HepG2 (cell line): ENCODE measurements at regions not wholly inside any gene's neighbourhood (a gene's known extent, or its start where the extent isn't known, plus 50 kb on each side); places are given as distances from the start of the nearest gene placed in this dataset.

Experiments
- ATAC-seq: fragments of 200-7000 bp; cut with Tn5 transposase; 3 replicates; pipeline ENCODE4 v1.9.1; 2020; ENCODE audit warnings: mild to moderate bottlenecking, moderate library complexity
- BruUV-seq: library from RNA; stranded (reverse); fragments of 400-500 nt; replicated peaks from 2 replicates; lab custom pipeline; 2021; lab: Mats Ljungman, UMichigan
- CTCF ChIA-PET: fragments of 300-600 bp; formaldehyde crosslinking; extraction: SDS; loops from one replicate; lab custom pipeline; 2021; ENCODE audit warnings: low total read pairs, inconsistent platforms, low intra/inter-chr PET ratio; lab: Yijun Ruan, JAX
- POLR2A ChIA-PET: fragments of 350-600 bp; sonication (Branson Sonifier 250); formaldehyde crosslinking; loops from one replicate; lab custom pipeline; 2020; ENCODE audit warnings: antibody characterized with exemption, inconsistent platforms; lab: Yijun Ruan, JAX
- DNase-seq: peaks from one replicate; pipeline ENCODE4 v3.0.0-alpha.2; 2015; ENCODE audit warnings: low spot score
- FAIRE-seq: peaks from 3 replicates; lab custom pipeline; 2011; peaks lifted over from hg19 to GRCh38; lab: Jason Lieb, UNC
- H2AFZ ChIP-seq: one replicate; pipeline ENCODE4 v1.6.1; 2011; ENCODE audit warnings: low read length, inconsistent platforms
- H3K27ac ChIP-seq: fragments of 300-600 bp; 3 replicates; pipeline ENCODE4 v1.8.0; 2011; ENCODE audit warnings: mixed run types, mild to moderate bottlenecking, mixed read lengths, low read length, inconsistent platforms; ENCODE audit not compliant: insufficient read depth; ENCODE audit errors: extremely low read length
- H3K27me3 ChIP-seq, 2 experiments: fragments of 200-600 bp in 1 of 2; 2 replicates in 1 of 2; 3 replicates in 1 of 2; pipeline versions ENCODE4 v1.6.0 to v1.8.0; 2011; ENCODE audit warnings: low read length in 2 of 2, mild to moderate bottlenecking in 2 of 2, moderate library complexity in 2 of 2, inconsistent platforms in 1 of 2; ENCODE audit not compliant: insufficient read depth in 2 of 2, control insufficient read depth in 1 of 2
- H3K36me3 ChIP-seq, 2 experiments: fragments of 200-600 bp in 1 of 2; replicated peaks in 1 of 2; 2 replicates in 1 of 2; 3 replicates in 1 of 2; pipeline versions ENCODE4 v1.5.1 to v1.8.0; 2011; ENCODE audit warnings: low read length in 2 of 2, inconsistent platforms in 1 of 2; ENCODE audit not compliant: insufficient read depth in 2 of 2, control insufficient read depth in 1 of 2
- H3K4me1 ChIP-seq: 2 replicates; pipeline ENCODE4 v1.5.1; 2012; ENCODE audit warnings: low read length, inconsistent platforms; ENCODE audit not compliant: insufficient read depth
- H3K4me2 ChIP-seq: 2 replicates; pipeline ENCODE4 v1.6.0; 2011; ENCODE audit warnings: low read depth, low read length, inconsistent platforms
- H3K4me3 ChIP-seq, 3 experiments: fragments of 200-600 bp in 1 of 3; sonication (generic), shearing (Covaris generic) in 1 of 3; replicated peaks in 1 of 3; 2 replicates each; pipeline ENCODE4 v1.5.1; 2011 to 2016; ENCODE audit warnings: low read length in 3 of 3, inconsistent platforms in 2 of 3, low read depth in 2 of 3, mild to moderate bottlenecking in 2 of 3, control low read depth in 1 of 3, mixed read lengths in 1 of 3; ENCODE audit not compliant: insufficient read depth in 1 of 3
- H3K79me2 ChIP-seq: one replicate; pipeline ENCODE4 v1.6.1; 2011; ENCODE audit warnings: low read length, inconsistent platforms; ENCODE audit not compliant: insufficient read depth
- H3K9ac ChIP-seq: 2 replicates; pipeline ENCODE4 v1.6.0; 2011; ENCODE audit warnings: mild to moderate bottlenecking, low read depth, low read length, inconsistent platforms; ENCODE audit not compliant: insufficient read depth
- H3K9me3 ChIP-seq: 2 replicates; pipeline ENCODE4 v1.5.1; 2012; ENCODE audit warnings: mild to moderate bottlenecking, low read length
- H4K20me1 ChIP-seq: 2 replicates; pipeline ENCODE4 v1.6.0; 2011; ENCODE audit warnings: inconsistent platforms, mild to moderate bottlenecking, low read length, moderate library complexity; ENCODE audit not compliant: insufficient read depth
- JUN ChIP-seq: sonication (generic); formaldehyde crosslinking; IDR thresholded peaks from 2 replicates; pipeline ENCODE4 v1.4.0; 2020; ENCODE audit warnings: mild to moderate bottlenecking, missing genetic modification reagents
- SP2 ChIP-seq: sonication (generic); formaldehyde crosslinking; IDR thresholded peaks from 2 replicates; pipeline ENCODE4 v1.5.1; 2020; ENCODE audit warnings: mild to moderate bottlenecking, missing genetic modification reagents
- SRY ChIP-seq: sonication (generic); formaldehyde crosslinking; IDR thresholded peaks from 2 replicates; pipeline ENCODE4 v1.8.0; 2022; ENCODE audit warnings: mild to moderate bottlenecking, missing genetic modification reagents
- ZNF629 ChIP-seq: sonication (generic); formaldehyde crosslinking; conservative IDR thresholded peaks from 2 replicates; pipeline ENCODE4 v1.5.0; 2020; ENCODE audit warnings: missing genetic modification reagents
- ZNF687 ChIP-seq: sonication (generic); formaldehyde crosslinking; IDR thresholded peaks from 2 replicates; pipeline ENCODE4 v1.5.1; 2020; ENCODE audit warnings: mild to moderate bottlenecking, missing genetic modification reagents, moderate library complexity
- WGBS: methylation state at CpG from one replicate; pipeline ENCODE4 v1.1.6; 2017; ENCODE audit warnings: low lambda C conversion rate; 5-methylcytosine and 5-hydroxymethylcytosine counted together
- in situ Hi-C: cut with HindIII; loops from 2 replicates; pipeline ENCODE4 v1.10.0; 2017; ENCODE audit warnings: low pct_unique_long_range_greater_than_20kb; ENCODE audit not compliant: extremely low pct_ligation_motif_present
- intact Hi-C: fragments of 100-400 bp; cut with micrococcal nuclease; formaldehyde crosslinking; loops from one replicate; pipeline ENCODE4 v1.10.0; 2022; ENCODE audit not compliant: unreplicated experiment

GRCh38 chr15:100765467-100766241 lies 114.0 kb upstream of the ALDH1A3 start:
- H3K4me2 ChIP-seq: no peak overlapping the region
- no peak overlapping the region for H3K27ac ChIP-seq
- ChIA-PET CTCF (no interaction called here), POLR2A (no interaction called here)
- H3K4me1 ChIP-seq: no peaks in the 10 kb centered on the region
- FAIRE-seq (no peak), ATAC-seq (no peak), DNase-seq (no peak)
- intact Hi-C loops: no loop called here
- H3K27me3 ChIP-seq: peaks cover 1 to 41% of the 10 kb centered on the region in 2 experiments; a peak in 3 of 5 replicates
- 32% methylated on average over 20 of the region's 24 CpGs for WGBS
- H4K20me1 ChIP-seq: 0 out of 2 replicates have a peak, but pooled peaks cover 3% of the 10 kb centered on the region
- H3K4me3 ChIP-seq: no peak overlapping the region
- BruUV-seq: no TSS peak
- no peak overlapping the region for H2AFZ ChIP-seq
- H3K9me3 ChIP-seq: no peaks in the 10 kb centered on the region
- no peak for TF ChIP-seq JUN (CRISPR knock-in tag)
- TF ChIP-seq SRY: no peak
- TF ChIP-seq ZNF629 (CRISPR knock-in tag): peak; percentile 73
- no peaks in the 10 kb centered on the region for H3K79me2 ChIP-seq
- no peak overlapping the region for H3K9ac ChIP-seq
- in situ Hi-C loops: no loop called here
- H3K36me3 ChIP-seq: no peaks in the 10 kb centered on the region

- POLR2A ChIA-PET: no interaction called here
- FAIRE-seq (no peak), DNase-seq (no peak), ATAC-seq (no peak)
- intact Hi-C loops (no loop called here), in situ Hi-C loops (no loop called here)
- TF ChIP-seq ZNF687 (no peak), SP2 (CRISPR knock-in tag) (no peak)
- H3K27me3 ChIP-seq: peaks cover 2 to 42% of the 10 kb centered on the region in 2 experiments; a peak in 4 of 5 replicates
- H3K4me1 ChIP-seq: no peaks in the 10 kb centered on the region
- H3K27ac ChIP-seq: no peak overlapping the region
- no peak overlapping the region for H3K4me2 ChIP-seq
- H2AFZ ChIP-seq: no peak overlapping the region
- no peaks in the 10 kb centered on the region for H3K79me2 ChIP-seq
- H4K20me1 ChIP-seq: 0 out of 2 replicates have a peak, but pooled peaks cover 3% of the 10 kb centered on the region
- no peaks in the 10 kb centered on the region for H3K36me3 ChIP-seq
- WGBS: 58% methylated on average over 11 of the region's 13 CpGs
- CTCF ChIA-PET: no interaction called here
- H3K4me3 ChIP-seq: no peak overlapping the region
- H3K9me3 ChIP-seq: no peaks in the 10 kb centered on the region
- H3K9ac ChIP-seq: no peak overlapping the region
- BruUV-seq: no TSS peak
These were observed 113.2 kb upstream of the ALDH1A3 start for GRCh38 chr15:100766243-100767000.
